Esophagus muscularis mucosa (tissue), 4 donors: ENCODE measurements at regions not wholly inside any gene's neighbourhood (a gene's known extent, or its start where the extent isn't known, plus 50 kb on each side); places are given as distances from the start of the nearest gene placed in this dataset.

ENCODE experiments used
- DNase-seq: peaks from one replicate; pipeline ENCODE4 v3.0.0-alpha.2; 2017; ENCODE audit errors: extremely low spot score
- H3K27ac ChIP-seq, 4 donors: fragments of 200-600 bp; sonication (generic); replicated peaks in 1 of 4; 1 replicate in 3 of 4; 2 replicates in 1 of 4; pipeline ENCODE4 v1.5.1; 2016 to 2019; ENCODE audit warnings: mild to moderate bottlenecking in 1 of 4
- H3K27me3 ChIP-seq, 4 donors: fragments of 200-600 bp; sonication (generic); one replicate each; pipeline versions ENCODE4 v1.5.1 to v1.6.0; 2016 to 2019
- H3K36me3 ChIP-seq, 4 donors: fragments of 200-600 bp; sonication (generic); one replicate each; pipeline ENCODE4 v1.5.1; 2016 to 2019
- H3K4me1 ChIP-seq, 4 donors: fragments of 200-600 bp; sonication (generic); one replicate each; pipeline ENCODE4 v1.5.1; 2016 to 2019
- H3K4me3 ChIP-seq, 4 donors: fragments of 200-600 bp; sonication (generic); 1 replicate in 2 of 4; 2 replicates in 2 of 4; pipeline ENCODE4 v1.5.1; 2016 to 2019; ENCODE audit warnings: mild to moderate bottlenecking in 4 of 4, moderate library complexity in 1 of 4
- H3K9me3 ChIP-seq, 4 donors: fragments of 200-600 bp; sonication (generic); 1 replicate in 3 of 4; 2 replicates in 1 of 4; pipeline ENCODE4 v1.5.1; 2016 to 2019
- EP300 ChIP-seq: sonication (generic); formaldehyde crosslinking; IDR thresholded peaks from one replicate; pipeline ENCODE4 v1.6.1; 2017; ENCODE audit warnings: antibody characterized with exemption
- POLR2A ChIP-seq: fragments of 450-650 bp; IDR thresholded peaks from one replicate; pipeline ENCODE4 v1.6.1; 2017; ENCODE audit warnings: antibody characterized with exemption, moderate library complexity, mild to moderate bottlenecking, low read depth
- POLR2AphosphoS5 ChIP-seq, 2 donors: sonication (generic); formaldehyde crosslinking; IDR thresholded peaks; one replicate each; pipeline ENCODE4 v1.6.1; 2017; ENCODE audit warnings: antibody characterized with exemption in 2 of 2
- WGBS: methylation state at CpG from one replicate; pipeline ENCODE4 v1.1.5; 2018; 5-methylcytosine and 5-hydroxymethylcytosine counted together
- intact Hi-C: fragments of 100-400 bp; cut with DNase I; formaldehyde crosslinking; loops from one replicate; pipeline ENCODE4 v1.15.1; 2023
- TF ChIP-seq, protein P1 (sequence below), 3 experiments: fragments of 200-600 bp in 2 of 3; fragments of 450-650 bp in 1 of 3; sonication (generic) in 2 of 3; IDR thresholded peaks; one replicate each; pipeline ENCODE4 v1.5.1; 2017 to 2019; ENCODE audit warnings: antibody characterized with exemption in 3 of 3, mild to moderate bottlenecking in 2 of 3, moderate library complexity in 1 of 3

DNA sequence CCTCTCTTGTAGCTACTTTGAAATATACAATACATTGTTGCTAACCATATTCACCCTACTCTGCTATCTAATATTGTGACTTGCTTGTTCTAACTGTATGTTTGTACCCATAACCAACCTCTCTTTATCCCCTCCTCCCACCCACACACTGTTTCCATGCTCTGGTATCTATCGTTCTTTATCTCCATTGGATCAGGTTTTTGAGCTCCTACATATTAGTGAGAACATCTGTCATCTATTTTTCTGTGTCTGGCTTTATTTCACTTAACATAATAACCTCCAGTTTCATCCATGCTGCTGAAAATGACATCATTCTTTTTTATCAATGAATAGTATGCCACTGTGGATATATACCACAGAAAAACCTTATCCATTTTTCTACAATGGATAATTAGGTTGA, 1230.1 kb downstream of the PLA2G4A start:
- Histone ChIP-seq H3K9me3 (no peaks in the 10 kb centered on the region), H3K4me1 (peaks cover 0 to 7% (median 3%) of the 10 kb centered on the region in 4 donors), H3K4me3 (no peak overlapping the region), H3K36me3 (no peaks in the 10 kb centered on the region), H3K27me3 (no peaks in the 10 kb centered on the region), H3K27ac (no peak overlapping the region)
- intact Hi-C loops, result no loop called here
- no peak for DNase-seq
- WGBS, result 84% methylated on average over 1 of the region's 1 CpG
- TF ChIP-seq, protein P1, sequence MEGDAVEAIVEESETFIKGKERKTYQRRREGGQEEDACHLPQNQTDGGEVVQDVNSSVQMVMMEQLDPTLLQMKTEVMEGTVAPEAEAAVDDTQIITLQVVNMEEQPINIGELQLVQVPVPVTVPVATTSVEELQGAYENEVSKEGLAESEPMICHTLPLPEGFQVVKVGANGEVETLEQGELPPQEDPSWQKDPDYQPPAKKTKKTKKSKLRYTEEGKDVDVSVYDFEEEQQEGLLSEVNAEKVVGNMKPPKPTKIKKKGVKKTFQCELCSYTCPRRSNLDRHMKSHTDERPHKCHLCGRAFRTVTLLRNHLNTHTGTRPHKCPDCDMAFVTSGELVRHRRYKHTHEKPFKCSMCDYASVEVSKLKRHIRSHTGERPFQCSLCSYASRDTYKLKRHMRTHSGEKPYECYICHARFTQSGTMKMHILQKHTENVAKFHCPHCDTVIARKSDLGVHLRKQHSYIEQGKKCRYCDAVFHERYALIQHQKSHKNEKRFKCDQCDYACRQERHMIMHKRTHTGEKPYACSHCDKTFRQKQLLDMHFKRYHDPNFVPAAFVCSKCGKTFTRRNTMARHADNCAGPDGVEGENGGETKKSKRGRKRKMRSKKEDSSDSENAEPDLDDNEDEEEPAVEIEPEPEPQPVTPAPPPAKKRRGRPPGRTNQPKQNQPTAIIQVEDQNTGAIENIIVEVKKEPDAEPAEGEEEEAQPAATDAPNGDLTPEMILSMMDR (IDR thresholded peaks at IDR 0.05), result no peak
- TF ChIP-seq EP300, result no peak
- TF ChIP-seq POLR2A, result no peak
- no peak for TF ChIP-seq POLR2AphosphoS5 (IDR thresholded peaks at IDR 0.05)

DNA sequence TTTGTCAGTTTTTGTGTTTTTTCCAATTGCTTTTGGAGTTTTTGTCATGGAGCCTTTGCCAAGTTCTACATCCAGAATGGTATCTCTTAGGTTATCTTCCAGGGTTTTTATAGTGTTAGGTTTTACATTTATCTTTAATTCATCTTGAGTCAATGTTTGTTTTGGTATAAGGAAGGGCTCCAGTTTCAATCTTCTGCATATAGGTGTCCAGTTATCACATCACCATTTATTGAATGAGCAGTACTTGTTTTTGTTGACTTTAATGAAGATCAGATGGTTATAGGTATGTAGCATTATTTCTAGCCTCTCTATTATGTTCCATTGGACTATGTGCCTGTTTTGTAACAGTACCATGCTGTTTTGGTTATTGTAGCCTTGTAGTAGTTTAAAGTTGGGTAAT, 1233.1 kb downstream of the PLA2G4A start:
- no peak for DNase-seq
- H3K27me3 ChIP-seq, result no peaks in the 10 kb centered on the region
- no peak overlapping the region for H3K4me3 ChIP-seq
- H3K9me3 ChIP-seq, result no peaks in the 10 kb centered on the region
- H3K27ac ChIP-seq, result no peak overlapping the region
- no peaks in the 10 kb centered on the region for H3K36me3 ChIP-seq
- H3K4me1 ChIP-seq, result no peaks in the 10 kb centered on the region
- intact Hi-C loops, result no loop called here
- no peak for TF ChIP-seq POLR2A
- TF ChIP-seq, protein P1 (IDR thresholded peaks at IDR 0.05), result no peak

- Histone ChIP-seq H3K4me3 (no peak overlapping the region), H3K27me3 (no peaks in the 10 kb centered on the region), H3K36me3 (no peaks in the 10 kb centered on the region), H3K27ac (no peak overlapping the region), H3K4me1 (no peaks in the 10 kb centered on the region), H3K9me3 (no peaks in the 10 kb centered on the region)
- intact Hi-C loops, result no loop called here
- TF ChIP-seq EP300 (no peak), POLR2A (no peak), POLR2AphosphoS5 (IDR thresholded peaks at IDR 0.05) (no peak)
- TF ChIP-seq, protein P1 (IDR thresholded peaks at IDR 0.05), result no peak
- DNase-seq, result no peak
- WGBS, result 90% methylated on average over 1 of the region's 1 CpG
These were observed 1233.7 kb downstream of the PLA2G4A start for GRCh38 chr1:188062456-188062855.

DNA sequence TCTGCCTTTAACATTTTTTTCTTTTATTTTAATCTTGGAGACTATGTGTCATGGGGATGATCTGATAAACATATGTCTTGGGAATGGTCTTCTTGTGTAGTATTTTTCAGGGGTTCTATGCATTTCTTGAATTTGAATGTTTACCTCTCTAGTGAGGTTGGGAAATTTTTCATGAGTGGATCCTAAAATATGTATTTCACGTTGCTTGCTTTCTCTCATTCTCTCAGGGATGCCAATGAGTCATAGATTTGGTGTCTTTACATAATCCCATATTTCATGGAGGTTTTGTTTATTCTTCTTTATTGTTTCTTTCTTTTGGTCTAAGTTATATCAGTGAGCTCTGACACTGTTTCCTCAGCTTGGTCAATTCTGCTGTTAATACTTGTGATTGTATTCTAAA, 1237.2 kb downstream of the PLA2G4A start:
- Histone ChIP-seq H3K36me3 (no peaks in the 10 kb centered on the region), H3K27ac (no peak overlapping the region), H3K27me3 (no peaks in the 10 kb centered on the region), H3K4me1 (no peaks in the 10 kb centered on the region), H3K4me3 (no peak overlapping the region), H3K9me3 (peaks cover 0 to 10% (median 2%) of the 10 kb centered on the region in 4 donors)
- no peak for DNase-seq
- intact Hi-C loops, result no loop called here
- WGBS, result 82% methylated on average over 1 of the region's 1 CpG
- TF ChIP-seq EP300 (no peak), POLR2A (no peak), POLR2AphosphoS5 (IDR thresholded peaks at IDR 0.05) (no peak)
- TF ChIP-seq, protein P1 (IDR thresholded peaks at IDR 0.05), result no peak

- H3K27ac ChIP-seq, result no peak overlapping the region
- H3K4me1 ChIP-seq, result no peaks in the 10 kb centered on the region
- intact Hi-C loops, result no loop called here
- H3K4me3 ChIP-seq, result no peak overlapping the region
- no peaks in the 10 kb centered on the region for H3K27me3 ChIP-seq
- WGBS, result 50% methylated on average over 1 of the region's 1 CpG
- DNase-seq, result no peak
- TF ChIP-seq EP300 (no peak), POLR2A (no peak), POLR2AphosphoS5 (IDR thresholded peaks at IDR 0.05) (no peak)
- TF ChIP-seq, protein P1 (IDR thresholded peaks at IDR 0.05), result no peak
- H3K9me3 ChIP-seq, result peaks cover 0 to 10% (median 2%) of the 10 kb centered on the region in 4 donors
- no peaks in the 10 kb centered on the region for H3K36me3 ChIP-seq
These were observed 1242.1 kb downstream of the PLA2G4A start for GRCh38 chr1:188070848-188071247.
